ENCODE measurements at regions not wholly inside any gene's neighbourhood (a gene's known extent, or its start where the extent isn't known, plus 50 kb on each side); places are given as distances from the start of the nearest gene placed in this dataset.

GRCh38 chr1:87941337-87941946, 612.8 kb downstream of the LMO4 start:
- TF ChIP-seq EZH2phosphoT487 (IDR thresholded peaks at IDR 0.05; ENCODE audit: borderline replicate concordance, low read length): no peak
- TF ChIP-seq CTCF (conservative IDR thresholded peaks at IDR 0.05; ENCODE audit: low read depth, low read length): no peak

All from PC-3 (cell line).